NK-92 treated with Interleukin-12 subunit alpha and Interleukin-12 subunit beta, amount 100 ng/mL, for 24 hours (cell line): ENCODE measurements at regions not wholly inside any gene's neighbourhood (a gene's known extent, or its start where the extent isn't known, plus 50 kb on each side); places are given as distances from the start of the nearest gene placed in this dataset.
A peak's percentile ranks its signal among the peaks of the same experiment; 100 is the strongest.
"Not testable (repeated sequence)": the region's sequence is repeated elsewhere in the genome, so short reads cannot be mapped to it uniquely, and the experiment has no call there.

ENCODE experiments used
- DNase-seq: peaks from one replicate; lab custom pipeline; 2025; lab: John Stamatoyannopoulos, UW

DNA sequence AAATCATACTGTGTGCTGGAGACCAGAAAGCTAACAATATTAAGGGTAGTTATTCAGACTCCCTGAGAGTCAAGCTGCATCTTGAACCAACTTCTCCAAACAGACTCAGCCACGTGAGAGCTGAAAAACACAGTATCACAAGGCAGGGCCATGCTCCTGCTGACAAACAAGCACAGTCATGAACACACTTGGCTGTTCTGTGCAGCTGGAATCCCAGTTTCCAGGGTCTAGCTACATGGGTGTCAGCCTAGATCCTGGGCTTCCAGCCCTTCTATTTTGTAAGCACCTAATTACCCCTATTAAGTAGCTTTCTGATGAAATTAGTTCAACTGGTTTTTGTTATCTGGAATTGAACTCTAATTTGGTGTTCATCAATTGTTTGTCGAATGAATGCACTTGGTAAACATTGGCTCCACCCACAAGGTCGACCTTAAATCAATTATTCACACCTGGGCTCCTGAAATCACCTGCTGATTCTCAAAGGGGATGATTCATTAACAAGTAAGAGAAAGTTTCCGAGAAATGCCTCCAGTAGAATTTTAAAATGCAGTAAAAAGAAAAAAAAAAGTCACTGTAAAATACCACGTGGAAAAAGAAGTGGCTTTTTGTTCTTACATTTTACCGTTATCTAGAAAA, 179.3 kb downstream of the ZC3H11B start:
- no peak for DNase-seq

DNA sequence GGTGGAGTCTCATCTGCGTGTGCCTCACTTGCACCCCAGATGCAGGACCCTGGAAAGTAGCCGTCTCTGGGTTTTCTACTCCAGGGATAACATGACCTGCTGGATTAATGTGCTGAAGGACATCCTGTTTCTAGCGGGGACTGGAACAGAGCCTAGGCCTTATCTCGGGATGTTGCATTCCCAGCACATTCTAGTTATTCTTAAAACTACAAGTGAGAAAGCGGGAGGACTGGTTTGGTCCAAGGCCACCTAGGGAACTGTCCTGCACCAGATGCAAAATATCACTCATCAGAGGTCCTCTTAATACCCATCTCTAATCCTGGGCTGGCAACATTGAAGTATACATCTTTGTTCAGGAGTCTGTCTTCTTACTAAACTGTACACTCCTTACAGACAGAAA, 179.9 kb downstream of the ZC3H11B start:
- no peak for DNase-seq

DNA sequence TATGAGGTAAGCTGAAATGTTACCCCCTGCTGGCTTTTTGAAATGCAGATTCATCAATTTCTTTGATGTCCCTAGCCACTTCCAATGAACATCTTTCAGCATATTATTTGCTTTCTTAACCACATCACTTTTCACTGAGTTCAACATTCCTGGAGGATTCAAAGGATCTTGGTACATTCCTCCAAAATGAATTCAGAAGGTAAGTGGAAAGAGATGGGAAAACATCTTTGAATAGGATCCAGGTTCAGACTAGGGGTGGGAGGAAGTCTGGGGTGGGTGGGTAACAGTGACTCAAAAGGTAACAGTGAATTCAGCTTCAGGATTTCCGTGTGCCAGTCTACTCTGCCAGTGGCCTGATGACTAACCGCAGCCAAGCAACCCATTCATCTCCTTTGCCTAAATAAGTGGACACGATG, 180.7 kb downstream of the ZC3H11B start:
- no peak for DNase-seq

DNA sequence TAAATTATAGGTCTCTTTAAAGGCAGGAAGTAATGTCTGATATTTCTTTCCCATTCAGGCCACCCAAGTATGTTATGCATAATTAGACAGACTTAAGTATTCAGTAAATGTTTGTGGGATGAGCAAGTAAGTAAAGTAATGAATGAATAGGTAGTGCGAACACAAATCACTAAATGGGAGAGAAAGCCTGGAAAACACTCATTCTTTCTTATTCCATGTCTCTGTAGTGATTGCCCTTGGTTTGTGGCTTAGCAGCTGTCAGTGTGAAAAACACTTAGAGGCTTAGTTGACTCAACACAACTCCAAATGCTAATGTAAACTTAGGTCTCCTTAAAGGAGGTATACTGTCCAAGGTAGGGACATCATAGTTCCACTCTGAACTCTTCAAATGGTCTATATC, 182.5 kb downstream of the ZC3H11B start:
- DNase-seq, result no peak

DNA sequence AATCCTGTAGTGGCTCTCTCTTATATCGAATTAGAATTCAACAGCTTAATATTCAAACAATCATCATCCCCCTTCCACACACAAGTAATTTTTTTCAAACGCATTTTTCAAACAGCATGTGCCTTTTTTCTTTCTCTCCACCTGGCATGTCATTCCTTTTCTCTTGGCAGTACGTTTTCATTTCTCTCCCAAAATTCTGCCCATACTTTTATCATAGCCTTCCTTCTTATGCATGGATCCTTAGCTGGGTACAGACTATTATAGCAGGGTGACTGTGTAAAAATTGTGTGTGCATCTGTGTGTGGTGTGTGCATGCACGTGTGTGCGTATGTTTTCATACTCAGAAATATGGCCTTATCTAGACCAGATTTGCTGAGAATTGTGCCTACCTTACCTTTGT, 184.3 kb downstream of the ZC3H11B start:
- DNase-seq, result no peak

DNA sequence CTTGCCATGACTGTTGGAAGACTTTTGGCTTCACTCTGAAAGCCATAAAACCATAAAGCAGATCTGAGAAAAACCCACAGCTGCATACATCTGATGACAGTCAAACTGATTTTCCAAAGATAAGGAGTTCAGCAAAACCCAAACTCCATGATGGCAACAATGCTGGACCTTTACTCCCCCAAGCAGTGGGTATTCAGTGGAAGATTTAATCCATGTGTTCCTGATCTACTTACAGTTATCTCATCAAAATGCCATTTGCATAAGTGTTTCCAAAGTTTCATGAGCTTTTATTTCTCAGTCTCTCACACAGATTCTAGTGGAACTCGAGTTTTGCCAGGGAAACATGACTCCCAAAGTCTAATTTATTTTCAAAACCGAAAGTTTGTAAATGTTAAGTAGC, 184.9 kb downstream of the ZC3H11B start:
- DNase-seq, result no peak

DNA sequence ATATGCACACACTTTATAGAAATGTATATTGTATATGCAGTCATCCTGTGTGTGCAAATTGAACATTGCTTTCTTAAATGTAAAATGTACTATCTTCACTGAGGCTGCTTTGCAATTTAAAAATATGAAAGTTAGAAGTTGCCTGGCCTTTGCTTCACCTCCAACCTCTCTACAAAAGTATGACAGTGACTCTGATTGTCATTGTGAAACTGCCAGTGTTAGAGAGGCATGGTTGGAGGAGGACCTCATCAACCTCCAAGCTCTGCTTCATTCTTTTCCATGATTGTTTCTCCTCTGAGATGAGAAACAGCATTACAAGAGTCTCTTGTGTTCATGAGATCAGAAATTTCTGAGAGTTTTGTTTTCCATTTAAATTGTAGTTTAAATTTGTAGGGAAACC, 185.5 kb downstream of the ZC3H11B start:
- no peak for DNase-seq

DNA sequence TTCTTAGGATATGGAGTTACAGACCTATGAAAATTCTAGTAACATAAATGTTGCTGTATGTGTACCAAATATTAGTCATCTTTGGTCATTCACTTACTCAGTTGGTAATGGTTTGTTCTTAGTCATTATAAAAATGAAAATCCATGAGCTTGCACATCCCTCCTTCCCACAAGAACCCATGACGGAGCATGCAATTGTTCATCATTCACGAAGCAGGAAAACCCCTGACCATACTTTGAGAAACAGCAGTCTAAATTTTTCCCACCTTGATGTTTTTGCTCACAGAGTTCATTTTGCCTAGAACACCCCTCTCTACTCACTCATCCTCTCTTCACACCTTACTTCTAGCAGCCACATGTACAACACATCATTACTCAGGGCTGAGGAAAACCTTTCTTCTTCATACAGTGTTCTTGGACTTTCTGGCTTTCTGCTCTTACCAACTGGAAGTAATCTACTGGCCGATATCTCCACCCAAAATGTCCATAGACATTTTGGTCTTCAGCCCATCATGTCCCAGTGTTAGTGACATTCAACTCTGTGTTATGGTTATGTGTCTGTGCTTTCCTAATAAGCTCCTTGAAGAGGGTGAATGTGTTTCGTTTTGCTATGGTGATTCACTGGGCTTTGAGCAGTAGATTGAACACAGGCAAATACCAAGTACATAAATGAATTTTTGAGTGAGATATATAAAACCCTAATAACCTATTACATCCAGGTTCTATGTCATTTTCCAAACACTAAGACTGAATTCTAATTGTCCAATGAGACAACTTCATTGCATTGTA, 189.9 kb downstream of the ZC3H11B start:
- DNase-seq, result no peak

DNA sequence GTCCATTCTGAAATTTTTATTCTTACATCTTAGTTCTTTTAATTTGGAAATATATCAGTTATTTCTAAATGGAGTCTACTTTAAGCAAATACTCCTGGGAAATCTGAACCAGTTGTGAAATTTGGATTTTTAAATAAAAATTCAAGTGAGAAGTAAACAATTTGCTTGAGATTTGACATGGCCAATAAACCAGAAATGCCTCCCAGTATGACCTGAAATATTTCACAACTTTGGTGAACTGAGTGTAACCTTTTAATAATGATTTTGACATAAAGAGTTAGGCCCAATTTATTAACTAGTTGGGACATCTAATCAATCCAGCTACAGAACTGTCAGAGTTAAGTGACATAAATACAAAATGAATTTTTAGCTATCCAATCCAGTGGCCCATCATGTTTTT, 192.0 kb downstream of the ZC3H11B start:
- no peak for DNase-seq

DNA sequence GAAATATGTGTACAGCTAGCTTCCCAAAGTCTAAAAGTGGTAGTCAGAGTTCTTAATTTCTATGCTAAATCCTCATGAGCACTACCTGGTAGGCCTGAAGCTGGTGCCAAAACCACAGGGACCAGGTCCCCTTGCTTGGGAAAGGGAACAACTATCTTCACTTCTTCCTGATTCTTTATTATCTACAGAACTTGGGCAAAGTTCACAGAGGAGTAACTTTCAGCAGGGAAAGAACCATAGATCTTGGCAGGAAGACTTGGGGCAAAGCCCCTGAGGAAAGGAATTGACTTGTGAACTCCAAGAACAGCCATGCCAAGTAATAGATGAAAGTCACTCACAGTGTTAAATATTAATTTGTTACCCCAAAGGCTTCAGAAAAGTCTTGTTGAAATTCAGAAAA, 193.0 kb downstream of the ZC3H11B start:
- no peak for DNase-seq

DNA sequence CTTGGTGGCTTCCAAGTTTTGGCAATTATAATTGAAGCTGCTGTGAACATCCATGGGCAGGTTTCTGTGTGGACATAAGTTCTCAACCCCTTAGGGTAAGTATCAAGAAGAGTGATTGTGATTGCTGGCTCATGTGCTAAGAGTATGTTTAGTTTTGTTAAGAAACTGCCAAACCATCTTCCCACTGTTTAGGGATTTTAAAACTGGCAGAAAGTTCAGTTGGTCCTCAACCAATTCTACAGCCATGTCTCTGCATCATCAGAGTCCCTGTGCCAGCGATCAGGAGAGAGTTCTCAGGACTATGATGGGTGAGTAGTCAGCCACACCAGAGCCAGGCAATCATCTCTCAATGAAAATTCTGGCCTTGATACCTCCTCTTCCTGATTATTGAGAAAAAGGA, 193.8 kb downstream of the ZC3H11B start:
- DNase-seq, result no peak

DNA sequence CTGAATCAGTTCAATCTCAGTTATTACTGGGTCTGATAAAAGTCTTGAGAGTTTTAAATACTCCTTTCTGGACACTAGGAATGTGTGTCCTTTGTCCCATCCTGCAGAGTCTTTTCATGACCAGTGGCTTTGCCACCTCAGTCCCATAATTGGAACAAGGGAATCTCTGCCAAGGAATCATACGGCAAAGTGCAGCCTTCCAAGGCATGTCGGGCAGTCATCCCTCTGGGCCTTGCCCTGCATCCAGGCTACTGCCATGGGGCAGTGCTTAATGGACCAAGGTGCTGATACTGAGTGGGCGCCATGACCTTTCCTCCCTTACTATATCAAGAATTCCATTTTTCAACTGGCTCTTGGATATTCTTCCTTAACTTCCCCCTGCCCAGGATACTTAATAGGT, 195.3 kb downstream of the ZC3H11B start:
- no peak for DNase-seq

DNA sequence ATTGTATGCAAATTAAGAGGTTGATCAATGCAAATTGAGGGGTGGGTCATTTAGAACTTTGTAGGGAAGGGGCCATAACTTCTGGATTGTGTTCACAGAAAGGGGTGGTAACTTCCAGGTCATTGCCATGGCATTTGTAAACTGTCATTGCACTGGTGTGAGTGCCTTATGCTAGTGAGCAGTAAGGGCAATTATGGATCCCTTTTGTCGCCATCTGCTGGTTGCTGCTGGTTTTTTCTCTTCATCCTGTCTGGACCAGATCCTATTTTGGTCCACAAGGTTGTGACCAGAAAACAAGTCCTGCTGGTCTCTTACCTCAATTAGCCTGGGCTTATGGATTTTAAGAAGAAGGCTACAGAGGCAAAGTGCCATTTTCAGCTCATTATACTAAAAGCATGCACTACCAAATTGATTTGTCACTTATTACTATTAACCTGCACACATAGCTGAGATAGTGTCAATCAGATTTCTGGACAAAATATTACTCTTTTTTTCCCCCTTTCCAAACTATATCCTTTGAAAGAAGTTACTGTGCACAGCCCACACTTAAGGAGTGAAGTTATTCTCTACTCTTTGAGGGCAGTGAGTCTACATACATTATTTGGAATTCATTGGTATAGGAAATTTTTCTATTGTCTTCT, 196.2 kb downstream of the ZC3H11B start:
- DNase-seq, result peak; percentile 18

DNA sequence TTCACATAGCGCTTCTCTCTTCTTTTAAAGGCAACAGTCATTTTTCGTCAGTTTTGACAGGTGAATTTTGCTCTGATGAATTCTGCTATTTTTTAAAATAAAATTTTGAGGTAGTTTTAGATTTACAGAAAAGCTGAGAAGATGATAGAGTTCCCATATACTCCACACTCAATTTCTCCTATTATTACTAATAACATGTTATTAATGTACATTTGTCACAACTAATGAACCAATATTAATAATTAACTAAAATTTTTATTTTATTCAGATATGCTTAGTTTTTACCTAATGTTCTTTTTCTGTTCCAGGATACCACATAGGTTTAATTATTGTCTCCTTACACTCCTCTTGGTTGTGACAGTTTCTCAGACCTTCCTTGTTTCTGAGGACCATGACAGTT, 197.0 kb downstream of the ZC3H11B start:
- DNase-seq, result no peak

DNA sequence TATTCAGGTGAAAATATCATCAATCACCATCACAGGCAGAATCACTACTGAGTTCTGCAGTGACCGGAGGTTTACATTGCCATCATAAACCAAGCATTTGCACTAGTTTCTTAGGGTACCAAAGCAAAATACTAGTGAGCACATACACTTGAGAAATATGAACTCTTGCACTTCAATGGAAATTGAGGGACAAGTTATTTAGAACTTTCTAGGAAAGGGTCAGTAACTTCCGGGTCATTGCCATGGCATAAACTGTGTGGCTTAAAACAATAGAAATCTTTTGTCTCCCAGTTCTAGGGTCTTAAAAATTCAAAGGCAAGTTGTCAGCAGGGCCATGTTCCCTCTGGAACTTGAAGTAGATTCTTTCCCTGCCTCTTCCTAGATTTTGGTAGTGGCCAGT, 197.5 kb downstream of the ZC3H11B start:
- DNase-seq, result no peak

DNA sequence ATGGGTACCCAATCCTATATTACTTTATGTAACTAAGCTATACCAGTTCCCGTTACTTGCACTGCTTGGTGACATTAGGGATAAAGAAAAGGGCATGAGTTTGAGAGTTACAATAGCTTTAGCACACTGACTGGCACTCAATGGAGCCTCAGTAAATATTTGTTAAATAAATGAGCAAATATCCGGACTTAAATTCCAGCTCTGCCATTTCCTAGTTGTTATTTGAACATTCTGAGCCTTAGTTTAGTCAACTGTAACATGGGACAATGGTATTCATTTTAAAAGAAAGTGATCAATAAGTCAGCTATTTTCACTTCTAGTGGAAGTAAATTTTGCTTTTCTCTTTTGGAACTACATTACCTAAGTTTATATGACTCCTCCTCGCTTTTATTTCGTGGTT, 198.7 kb downstream of the ZC3H11B start:
- DNase-seq, result no peak

DNA sequence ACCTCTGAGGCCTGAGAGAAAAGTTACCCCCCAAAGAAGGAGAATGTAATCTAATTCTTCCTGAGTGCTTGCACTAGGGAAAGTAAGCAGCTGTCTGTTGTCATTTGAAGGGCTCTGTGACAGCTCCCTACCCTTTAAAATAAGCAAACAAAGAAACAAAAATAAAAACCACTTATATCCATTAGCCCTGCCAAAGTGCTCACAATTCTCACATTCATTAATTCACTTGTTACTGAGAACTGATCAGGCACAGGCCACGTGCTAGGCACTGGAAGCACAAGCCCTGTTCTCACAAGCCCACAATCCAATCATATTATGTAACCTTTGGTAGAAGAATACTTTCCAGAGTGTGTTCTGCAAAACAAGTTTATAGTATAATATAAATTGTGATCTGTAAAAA, 199.4 kb downstream of the ZC3H11B start:
- DNase-seq, result no peak

DNA sequence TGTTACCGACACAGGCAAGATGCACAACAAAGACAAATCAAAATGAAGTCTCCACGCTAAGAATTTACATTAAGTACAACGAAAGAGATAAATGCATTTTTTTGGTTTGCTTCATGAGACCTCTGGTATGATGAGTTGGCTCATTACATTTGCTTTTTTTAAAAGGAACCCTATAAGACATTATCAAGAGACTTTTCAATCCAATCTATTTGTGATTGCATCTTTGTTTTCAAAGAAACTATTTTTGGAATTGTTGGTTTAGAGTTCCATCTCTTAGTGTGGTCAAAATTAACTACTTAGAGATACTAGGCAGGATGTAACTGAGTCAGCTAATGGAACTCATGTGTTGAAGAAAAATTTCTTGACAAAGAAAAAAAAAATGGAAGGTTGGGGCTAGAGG, 200.1 kb downstream of the ZC3H11B start:
- no peak for DNase-seq

DNA sequence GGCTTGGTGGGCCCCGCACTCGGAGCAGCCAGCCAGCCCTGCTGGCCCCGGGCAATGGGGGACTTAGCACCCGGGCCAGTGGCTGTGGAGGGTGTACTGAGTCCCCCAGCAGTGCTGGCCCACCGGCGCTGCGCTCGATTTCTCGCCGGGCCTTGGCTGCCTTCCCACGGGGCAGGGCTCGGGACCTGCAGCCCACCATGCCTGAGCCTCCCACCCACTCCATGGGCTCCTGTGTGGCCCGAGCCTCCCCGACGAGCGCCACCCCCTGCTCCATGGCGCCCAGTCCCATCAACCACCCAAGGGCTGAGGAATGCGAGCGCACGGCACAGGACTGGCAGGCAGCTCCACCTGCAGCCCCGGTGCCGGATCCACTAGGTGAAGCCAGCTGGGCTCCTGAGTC, 202.2 kb downstream of the ZC3H11B start:
- DNase-seq, result not testable (repeated sequence)

DNA sequence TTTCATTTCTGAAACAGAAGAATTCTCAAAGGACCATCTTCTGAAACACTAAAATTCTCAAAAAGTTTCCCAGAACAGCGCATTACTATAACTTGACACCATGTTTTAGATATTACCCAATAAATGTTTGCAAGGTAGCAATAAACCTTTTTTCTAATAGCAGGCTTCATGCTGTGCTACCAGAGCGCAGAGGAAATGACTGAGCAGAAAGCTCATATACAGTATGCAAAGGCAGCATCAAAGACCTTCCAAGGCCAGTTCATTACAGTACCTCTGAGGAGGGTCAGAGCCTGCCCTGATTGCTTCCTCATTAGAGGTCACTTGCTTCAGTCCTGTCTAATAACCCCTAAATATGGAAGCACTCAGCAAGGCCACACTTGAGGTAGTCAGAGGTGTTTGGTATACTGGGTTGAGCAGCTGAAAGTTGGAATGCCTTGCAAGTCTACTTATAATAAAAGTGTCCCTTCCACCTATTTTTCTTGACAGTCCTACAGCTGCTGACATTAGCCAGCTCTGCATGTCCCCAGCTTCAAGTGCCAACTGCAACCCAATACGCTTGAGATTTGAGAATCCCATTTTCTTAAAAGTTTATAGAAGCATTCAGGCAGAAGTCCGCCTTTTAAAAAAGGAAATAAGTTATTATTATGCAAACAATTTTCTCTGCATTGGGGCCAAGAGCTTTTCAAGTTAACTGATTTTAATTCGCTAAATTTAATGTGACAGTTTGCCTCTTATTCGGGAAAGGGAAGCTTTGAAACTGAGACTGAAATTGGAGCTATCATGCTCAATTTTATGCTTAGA, 207.2 kb downstream of the ZC3H11B start:
- no peak for DNase-seq

DNA sequence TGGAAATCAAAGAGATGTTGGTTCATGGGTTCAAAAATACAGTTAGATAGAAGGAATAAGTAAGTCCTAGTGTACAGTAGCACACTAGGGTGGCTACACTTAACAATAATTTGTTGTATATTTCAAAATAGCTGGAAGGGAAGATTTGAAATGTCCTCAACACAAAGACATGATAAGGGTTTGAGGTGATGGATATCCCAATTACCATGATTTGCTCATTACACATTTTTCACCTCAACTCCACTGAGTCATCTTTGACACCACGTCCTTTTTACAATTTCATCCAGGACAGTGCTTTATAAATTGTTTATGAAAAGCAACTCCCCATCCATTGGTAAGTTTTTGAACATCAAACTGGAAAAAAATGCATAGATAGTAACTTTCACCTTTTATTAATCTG, 208.3 kb downstream of the ZC3H11B start:
- no peak for DNase-seq

DNA sequence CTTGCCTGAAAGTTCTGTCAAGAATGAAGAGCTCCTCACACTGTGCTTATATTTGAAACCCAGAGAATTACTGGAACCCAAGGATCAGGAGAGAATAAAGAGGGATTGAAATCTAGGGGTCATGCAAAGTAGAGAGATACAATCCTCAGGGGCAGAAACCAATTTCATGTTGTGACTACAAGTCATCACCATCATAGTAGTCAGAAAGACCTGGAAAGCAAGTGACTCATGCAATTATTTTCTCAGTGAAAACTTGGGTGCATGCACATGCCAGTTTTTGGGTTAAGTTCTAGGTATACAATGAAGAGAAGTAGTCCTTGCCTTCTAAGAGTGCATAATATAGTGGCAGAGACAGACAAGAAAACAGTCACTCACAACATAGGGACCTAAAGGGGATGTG, 210.0 kb downstream of the ZC3H11B start:
- DNase-seq, result no peak
